HCT116 (cell line): ENCODE measurements at regions not wholly inside any gene's neighbourhood (a gene's known extent, or its start where the extent isn't known, plus 50 kb on each side); places are given as distances from the start of the nearest gene placed in this dataset.

Experiments used
- ATAC-seq: fragments of 200-7000 bp; cut with Tn5 transposase; 2 replicates; pipeline ENCODE4 v1.9.1; 2020; ENCODE audit warnings: mild to moderate bottlenecking, moderate library complexity
- BruUV-seq: library from RNA; stranded (reverse); fragments of 400-500 nt; replicated peaks from 2 replicates; lab custom pipeline; 2021; lab: Mats Ljungman, UMichigan
- CTCF ChIA-PET: fragments of 300-600 bp; sonication (Branson Sonifier 250); formaldehyde crosslinking; loops from one replicate; lab custom pipeline; 2021; ENCODE audit warnings: antibody characterized with exemption; lab: Charles Lee
- POLR2A ChIA-PET: fragments of 300-600, 350-600 bp; sonication (Branson Sonifier 250); formaldehyde crosslinking; loops from one replicate; lab custom pipeline; 2021; ENCODE audit warnings: antibody characterized with exemption; lab: Charles Lee
- RAD21 ChIA-PET, 2 experiments: fragments of 300-600 bp; sonication (Branson Sonifier 250); formaldehyde crosslinking; loops; one replicate each; lab custom pipeline; 2023; ENCODE audit warnings: low total read pairs in 2 of 2; ENCODE audit not compliant: uncharacterized antibody in 2 of 2, unreplicated experiment in 2 of 2, low non-redundant PET in 1 of 2; lab: Charles Lee
- DNase-seq: peaks from one replicate; pipeline ENCODE4 v3.0.0-alpha.2; 2010; ENCODE audit warnings: low read depth, low spot score
- H2AFZ ChIP-seq: fragments of 200-600 bp; shearing (Covaris generic), sonication (generic); 2 replicates; pipeline ENCODE4 v1.6.1; 2017; ENCODE audit warnings: low read depth, mixed run types, mixed read lengths, antibody characterized with exemption, low read length; ENCODE audit not compliant: poor library complexity, severe bottlenecking
- H3K27ac ChIP-seq: 2 replicates; pipeline ENCODE4 v1.5.1; 2012; ENCODE audit warnings: low read depth, low read length
- H3K27me3 ChIP-seq: fragments of 200-600 bp; sonication (generic); 2 replicates; pipeline ENCODE4 v1.6.1; 2016; ENCODE audit warnings: mixed run types, low read length, mixed read lengths; ENCODE audit not compliant: insufficient read depth
- H3K36me3 ChIP-seq, 2 experiments: fragments of 200-500 bp in 1 of 2; fragments of 200-600 bp in 1 of 2; sonication (Bioruptor generic) in 1 of 2; sonication (generic) in 1 of 2; 2 replicates each; pipeline versions ENCODE4 v1.5.1 to v1.6.1; 2014 to 2016; ENCODE audit warnings: low read length in 2 of 2, inconsistent platforms in 1 of 2, mixed read lengths in 1 of 2, mixed run types in 1 of 2; ENCODE audit not compliant: insufficient read depth in 2 of 2, control insufficient read depth in 1 of 2
- H3K4me1 ChIP-seq, 2 experiments: fragments of 200-600 bp in 1 of 2; sonication (generic) in 1 of 2; 2 replicates each; pipeline versions ENCODE4 v1.5.1 to v1.6.1; 2012 to 2017; ENCODE audit warnings: low read length in 2 of 2, inconsistent platforms in 1 of 2, mild to moderate bottlenecking in 1 of 2, mixed read lengths in 1 of 2, mixed run types in 1 of 2, moderate library complexity in 1 of 2; ENCODE audit not compliant: insufficient read depth in 2 of 2, control insufficient read depth in 1 of 2
- H3K4me2 ChIP-seq: fragments of 200-600 bp; sonication (generic); 2 replicates; pipeline ENCODE4 v1.6.1; 2017; ENCODE audit warnings: mixed run types, low read length, mixed read lengths
- H3K4me3 ChIP-seq, 2 experiments: fragments of 200-600 bp in 1 of 2; sonication (generic) in 1 of 2; replicated peaks in 1 of 2; 2 replicates each; pipeline ENCODE4 v1.5.1; 2011 to 2016; ENCODE audit warnings: low read length in 2 of 2, control low read depth in 1 of 2, low read depth in 1 of 2, mild to moderate bottlenecking in 1 of 2, mixed read lengths in 1 of 2, mixed run types in 1 of 2
- H3K79me2 ChIP-seq: fragments of 200-600 bp; sonication (generic); 2 replicates; pipeline ENCODE4 v1.6.1; 2017; ENCODE audit warnings: mild to moderate bottlenecking, mixed run types, low read length, moderate library complexity, mixed read lengths; ENCODE audit not compliant: insufficient read depth
- H3K9ac ChIP-seq: fragments of 200-600 bp; sonication (generic); 2 replicates; pipeline ENCODE4 v1.6.1; 2016; ENCODE audit warnings: low read length, mixed read lengths
- H3K9me2 ChIP-seq: fragments of 200-600 bp; sonication (generic), shearing (Covaris generic); 2 replicates; pipeline ENCODE4 v1.6.1; 2017; ENCODE audit warnings: mixed run types, mild to moderate bottlenecking, moderate library complexity; ENCODE audit not compliant: insufficient read depth
- H3K9me3 ChIP-seq, 2 experiments: fragments of 200-500 bp in 1 of 2; fragments of 200-600 bp in 1 of 2; sonication (Bioruptor generic) in 1 of 2; sonication (generic) in 1 of 2; 2 replicates each; pipeline ENCODE4 v1.6.1; 2014 to 2017; ENCODE audit warnings: low read length in 2 of 2, mixed read lengths in 2 of 2, inconsistent platforms in 1 of 2, low read depth in 1 of 2, mild to moderate bottlenecking in 1 of 2, mixed run types in 1 of 2, moderate library complexity in 1 of 2; ENCODE audit not compliant: control insufficient read depth in 1 of 2, insufficient read depth in 1 of 2
- H4K20me1 ChIP-seq: fragments of 200-600 bp; sonication (generic), shearing (Covaris generic); 2 replicates; pipeline ENCODE4 v1.6.1; 2017; ENCODE audit warnings: mixed run types, mild to moderate bottlenecking, moderate library complexity; ENCODE audit not compliant: insufficient read depth
- CTCF ChIP-seq, 3 experiments: fragments of 200-600 bp in 1 of 3; sonication (generic) in 1 of 3; IDR thresholded peaks in 2 of 3; conservative IDR thresholded peaks in 1 of 3; 2 replicates each; pipeline ENCODE4 v1.5.1; 2012 to 2017; ENCODE audit warnings: low read depth in 2 of 3, low read length in 2 of 3, antibody characterized with exemption in 1 of 3, borderline replicate concordance in 1 of 3, control low read depth in 1 of 3, mild to moderate bottlenecking in 1 of 3, mixed read lengths in 1 of 3, mixed run types in 1 of 3, moderate library complexity in 1 of 3; ENCODE audit not compliant: insufficient read depth in 1 of 3
- EGR1 ChIP-seq: IDR thresholded peaks from 2 replicates; pipeline ENCODE4 v1.6.1; 2012; ENCODE audit warnings: low read depth
- ELF1 ChIP-seq: IDR thresholded peaks from 2 replicates; pipeline ENCODE4 v1.6.1; 2012; ENCODE audit warnings: low read depth, borderline replicate concordance
- EZH2phosphoT487 ChIP-seq: fragments of 200-600 bp; IDR thresholded peaks from 2 replicates; pipeline ENCODE4 v1.6.1; 2018; ENCODE audit warnings: antibody characterized with exemption, borderline replicate concordance
- JUND ChIP-seq: IDR thresholded peaks from 2 replicates; pipeline ENCODE4 v1.6.1; 2012
- POLR2AphosphoS5 ChIP-seq: IDR thresholded peaks from 2 replicates; pipeline ENCODE4 v1.6.1; 2011; ENCODE audit warnings: mild to moderate bottlenecking, low read depth, low read length, moderate library complexity
- RAD21 ChIP-seq: IDR thresholded peaks from 2 replicates; pipeline ENCODE4 v1.6.1; 2012; ENCODE audit warnings: low read depth, mild to moderate bottlenecking
- TCF7L2 ChIP-seq: IDR thresholded peaks from 2 replicates; pipeline ENCODE4 v1.7.0; 2011; ENCODE audit warnings: borderline replicate concordance, inconsistent platforms; ENCODE audit not compliant: insufficient read depth, insufficient read length; ENCODE audit errors: extremely low read depth
- YY1 ChIP-seq: IDR thresholded peaks from 2 replicates; pipeline ENCODE4 v1.6.1; 2011; ENCODE audit warnings: low read length, low read depth, moderate library complexity, mild to moderate bottlenecking; ENCODE audit not compliant: insufficient replicate concordance; ENCODE audit errors: extremely low read depth
- intact Hi-C: fragments of 100-400 bp; cut with micrococcal nuclease; formaldehyde crosslinking; loops from 2 replicates; pipeline ENCODE4 v1.10.0; 2022
- TF ChIP-seq, protein P1 (sequence below): IDR thresholded peaks from 2 replicates; pipeline ENCODE4 v1.6.1; 2011; ENCODE audit warnings: mild to moderate bottlenecking, low read length, moderate library complexity; ENCODE audit not compliant: insufficient replicate concordance; ENCODE audit errors: extremely low read depth

GRCh38 chr5:40354171-40354570, 325.5 kb upstream of the PTGER4 start:
- Histone ChIP-seq H3K9me3 (no peaks in the 10 kb centered on the region), H2AFZ (no peak overlapping the region), H4K20me1 (no peaks in the 10 kb centered on the region), H3K4me3 (no peak overlapping the region), H3K36me3 (no peaks in the 10 kb centered on the region), H3K27me3 (no peaks in the 10 kb centered on the region), H3K79me2 (no peaks in the 10 kb centered on the region), H3K4me2 (no peak overlapping the region), H3K4me1 (no peaks in the 10 kb centered on the region), H3K9me2 (no peaks in the 10 kb centered on the region), H3K9ac (no peak overlapping the region), H3K27ac (no peak overlapping the region)
- no peak for TF ChIP-seq ELF1
- no peak for TF ChIP-seq EGR1
- no peak for TF ChIP-seq CTCF (IDR thresholded peaks at IDR 0.05 in 2 of 3, conservative IDR thresholded peaks at IDR 0.05 in 1 of 3; ENCODE audit: borderline replicate concordance in 1 of 3, insufficient read depth in 1 of 3, low read depth in 2 of 3, low read length in 2 of 3)
- TF ChIP-seq POLR2AphosphoS5 = no peak
- TF ChIP-seq, protein P1, sequence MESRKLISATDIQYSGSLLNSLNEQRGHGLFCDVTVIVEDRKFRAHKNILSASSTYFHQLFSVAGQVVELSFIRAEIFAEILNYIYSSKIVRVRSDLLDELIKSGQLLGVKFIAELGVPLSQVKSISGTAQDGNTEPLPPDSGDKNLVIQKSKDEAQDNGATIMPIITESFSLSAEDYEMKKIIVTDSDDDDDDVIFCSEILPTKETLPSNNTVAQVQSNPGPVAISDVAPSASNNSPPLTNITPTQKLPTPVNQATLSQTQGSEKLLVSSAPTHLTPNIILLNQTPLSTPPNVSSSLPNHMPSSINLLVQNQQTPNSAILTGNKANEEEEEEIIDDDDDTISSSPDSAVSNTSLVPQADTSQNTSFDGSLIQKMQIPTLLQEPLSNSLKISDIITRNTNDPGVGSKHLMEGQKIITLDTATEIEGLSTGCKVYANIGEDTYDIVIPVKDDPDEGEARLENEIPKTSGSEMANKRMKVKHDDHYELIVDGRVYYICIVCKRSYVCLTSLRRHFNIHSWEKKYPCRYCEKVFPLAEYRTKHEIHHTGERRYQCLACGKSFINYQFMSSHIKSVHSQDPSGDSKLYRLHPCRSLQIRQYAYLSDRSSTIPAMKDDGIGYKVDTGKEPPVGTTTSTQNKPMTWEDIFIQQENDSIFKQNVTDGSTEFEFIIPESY = no peak
- TF ChIP-seq TCF7L2 = no peak
- TF ChIP-seq JUND = no peak
- TF ChIP-seq YY1 = no peak
- TF ChIP-seq RAD21 = no peak
- TF ChIP-seq EZH2phosphoT487 = no peak
- intact Hi-C loops = no loop called here
- DNase-seq (no peak), ATAC-seq (no peak)
- POLR2A ChIA-PET = no interaction called here
- BruUV-seq = no TSS peak
- RAD21 ChIA-PET = no interaction called here
- CTCF ChIA-PET = no interaction called here
